ENCODE measurements at regions not wholly inside any gene's neighbourhood (a gene's known extent, or its start where the extent isn't known, plus 50 kb on each side); places are given as distances from the start of the nearest gene placed in this dataset.

GRCh38 chrX:145727476-145727875 lies 90.2 kb upstream of the SLITRK2 start:
- Histone ChIP-seq H3K27ac (ENCODE audit: low read depth in 1 of 2, low read length in 2 of 2) (no peak overlapping the region), H3K9ac (ENCODE audit: low read depth in 1 of 2, low read length in 2 of 2) (no peak overlapping the region), H3K9me3 (ENCODE audit: control insufficient read depth in 4 of 4, low read length in 3 of 4) (peaks cover 0 to 4% (median 0%) of the 10 kb centered on the region in 4 donors), H3K4me3 (ENCODE audit: low read depth in 1 of 3, low read length in 3 of 3) (no peak overlapping the region), H3K4me1 (ENCODE audit: control insufficient read depth in 4 of 4, insufficient read depth in 4 of 4, low read length in 3 of 4) (no peaks in the 10 kb centered on the region), H3K36me3 (ENCODE audit: control insufficient read depth in 4 of 4, insufficient read depth in 3 of 4, low read depth in 1 of 4, low read length in 3 of 4) (no peaks in the 10 kb centered on the region), H3K27me3 (ENCODE audit: control insufficient read depth in 4 of 4, insufficient read depth in 4 of 4, low read length in 3 of 4) (no peaks in the 10 kb centered on the region)
- DNase-seq (ENCODE audit: low spot score): no peak
- WGBS: 42% methylated on average over 5 of the region's 5 CpGs
- TF ChIP-seq SP1 (IDR thresholded peaks at IDR 0.05): no peak
- TF ChIP-seq RAD21 (IDR thresholded peaks at IDR 0.05): no peak
- TF ChIP-seq RXRA (IDR thresholded peaks at IDR 0.05): no peak
- no peak for TF ChIP-seq GABPA (IDR thresholded peaks at IDR 0.05 in 1 of 2, conservative IDR thresholded peaks at IDR 0.05 in 1 of 2)
- no peak for TF ChIP-seq YY1 (IDR thresholded peaks at IDR 0.05)
- TF ChIP-seq CTCF (IDR thresholded peaks at IDR 0.05; ENCODE audit: low read depth, low read length, missing input control): no peak
- no peak for TF ChIP-seq EGR1 (IDR thresholded peaks at IDR 0.05; ENCODE audit: low read depth in 2 of 2)
- no peak for TF ChIP-seq HNF4A (conservative IDR thresholded peaks at IDR 0.05)
- TF ChIP-seq FOXA2 (IDR thresholded peaks at IDR 0.05): no peak
- no peak for TF ChIP-seq ATF3 (IDR thresholded peaks at IDR 0.05)
- no peak for TF ChIP-seq ZBTB33 (IDR thresholded peaks at IDR 0.05)
- TF ChIP-seq HNF4G (IDR thresholded peaks at IDR 0.05): no peak
- TF ChIP-seq REST (IDR thresholded peaks at IDR 0.05): no peak
- no peak for TF ChIP-seq FOXA1 (IDR thresholded peaks at IDR 0.05)
- TF ChIP-seq TAF1 (conservative IDR thresholded peaks at IDR 0.05): no peak
- no peak for TF ChIP-seq MAX (IDR thresholded peaks at IDR 0.05)

GRCh38 chrX:145729635-145730034 lies 88.0 kb upstream of the SLITRK2 start:
- no peaks in the 10 kb centered on the region for H3K4me1 ChIP-seq (ENCODE audit: control insufficient read depth in 4 of 4, insufficient read depth in 4 of 4, low read length in 3 of 4)
- no peak overlapping the region for H3K4me3 ChIP-seq (ENCODE audit: low read depth in 1 of 3, low read length in 3 of 3)
- no peak for DNase-seq (ENCODE audit: low spot score)
- no peaks in the 10 kb centered on the region for H3K27me3 ChIP-seq (ENCODE audit: control insufficient read depth in 4 of 4, insufficient read depth in 4 of 4, low read length in 3 of 4)
- TF ChIP-seq EGR1 (IDR thresholded peaks at IDR 0.05; ENCODE audit: low read depth in 2 of 2) (no peak), MAX (IDR thresholded peaks at IDR 0.05) (no peak), ZBTB33 (IDR thresholded peaks at IDR 0.05) (no peak)
- H3K9ac ChIP-seq (ENCODE audit: low read depth in 1 of 2, low read length in 2 of 2): no peak overlapping the region
- no peaks in the 10 kb centered on the region for H3K36me3 ChIP-seq (ENCODE audit: control insufficient read depth in 4 of 4, insufficient read depth in 3 of 4, low read depth in 1 of 4, low read length in 3 of 4)
- no peak overlapping the region for H3K27ac ChIP-seq (ENCODE audit: low read depth in 1 of 2, low read length in 2 of 2)
- peaks cover 0 to 7% (median 2%) of the 10 kb centered on the region in 4 donors for H3K9me3 ChIP-seq (ENCODE audit: control insufficient read depth in 4 of 4, low read length in 3 of 4)
- 86% methylated on average over 6 of the region's 6 CpGs for WGBS
